Neural cell (in vitro differentiated cells): ENCODE measurements at regions not wholly inside any gene's neighbourhood (a gene's known extent, or its start where the extent isn't known, plus 50 kb on each side); places are given as distances from the start of the nearest gene placed in this dataset.

Experiments used
- H2AFZ ChIP-seq: fragments of 200-600, 300-800 bp; sonication (generic), shearing (Covaris generic); 2 replicates; pipeline ENCODE4 v1.6.0; 2014; ENCODE audit warnings: low read depth, mild to moderate bottlenecking, antibody characterized with exemption, low read length, moderate library complexity
- H3F3A ChIP-seq: fragments of 200-600 bp; shearing (Covaris generic); 2 replicates; pipeline ENCODE4 v1.6.1; 2016; ENCODE audit warnings: mild to moderate bottlenecking, moderate library complexity, mixed read lengths, antibody characterized with exemption, low read length; ENCODE audit not compliant: insufficient read depth, poor library complexity, severe bottlenecking
- H3K27ac ChIP-seq: fragments of 200-600, 300-800 bp; sonication (generic), shearing (Covaris generic); 2 replicates; pipeline ENCODE4 v1.5.1; 2014; ENCODE audit warnings: mild to moderate bottlenecking, low read length, moderate library complexity
- H3K27me3 ChIP-seq: fragments of 300-800, 200-600 bp; sonication (generic), shearing (Covaris generic); 2 replicates; pipeline ENCODE4 v1.6.0; 2014; ENCODE audit warnings: mild to moderate bottlenecking, low read depth, low read length, moderate library complexity; ENCODE audit not compliant: insufficient read depth
- H3K36me3 ChIP-seq: fragments of 300-800, 200-600 bp; sonication (generic), shearing (Covaris generic); 2 replicates; pipeline ENCODE4 v1.5.1; 2014; ENCODE audit warnings: mild to moderate bottlenecking, antibody characterized with exemption, low read length, moderate library complexity; ENCODE audit not compliant: insufficient read depth
- H3K4me2 ChIP-seq: fragments of 300-800, 200-600 bp; sonication (generic), shearing (Covaris generic); 2 replicates; pipeline ENCODE4 v1.6.0; 2014; ENCODE audit warnings: mild to moderate bottlenecking, low read length
- H3K4me3 ChIP-seq: fragments of 300-800, 200-600 bp; sonication (generic), shearing (Covaris generic); 2 replicates; pipeline ENCODE4 v1.5.1; 2014; ENCODE audit warnings: mild to moderate bottlenecking, low read length, moderate library complexity
- H3K79me2 ChIP-seq: fragments of 200-600 bp; shearing (Covaris generic); replicated peaks from 2 replicates; pipeline ENCODE4 v1.6.0; 2014; ENCODE audit warnings: mild to moderate bottlenecking, low read length, moderate library complexity; ENCODE audit not compliant: insufficient read depth
- H3K9ac ChIP-seq: fragments of 300-800, 200-600 bp; sonication (generic), shearing (Covaris generic); 2 replicates; pipeline ENCODE4 v1.6.1; 2016; ENCODE audit warnings: mild to moderate bottlenecking, low read length, mixed read lengths
- H3K9me2 ChIP-seq: fragments of 200-600 bp; shearing (Covaris generic); 2 replicates; pipeline ENCODE4 v1.6.1; 2016; ENCODE audit warnings: mild to moderate bottlenecking, low read length, mixed read lengths; ENCODE audit not compliant: insufficient read depth
- H3K9me3 ChIP-seq: fragments of 200-600, 300-800 bp; sonication (generic), shearing (Covaris generic); 2 replicates; pipeline ENCODE4 v1.6.1; 2016; ENCODE audit warnings: mild to moderate bottlenecking, mixed run types, low read length, moderate library complexity, mixed read lengths
- H4K20me1 ChIP-seq: fragments of 200-600 bp; shearing (Covaris generic); 2 replicates; pipeline ENCODE4 v1.6.1; 2016; ENCODE audit warnings: mild to moderate bottlenecking, mixed run types; ENCODE audit not compliant: insufficient read depth
- CTCF ChIP-seq: fragments of 450-650 bp; IDR thresholded peaks from 2 replicates; pipeline ENCODE4 v1.5.1; 2014; ENCODE audit warnings: antibody characterized with exemption, mild to moderate bottlenecking, moderate library complexity; ENCODE audit not compliant: poor library complexity, severe bottlenecking
- EP300 ChIP-seq: fragments of 450-650 bp; conservative IDR thresholded peaks from 2 replicates; pipeline ENCODE4 v1.6.1; 2014; ENCODE audit warnings: antibody characterized with exemption, mild to moderate bottlenecking, moderate library complexity; ENCODE audit not compliant: poor library complexity, severe bottlenecking
- EZH2 ChIP-seq: fragments of 200-600, 300-800 bp; shearing (Covaris generic), sonication (generic); IDR thresholded peaks from 2 replicates; pipeline ENCODE4 v1.6.1; 2014; ENCODE audit warnings: antibody characterized with exemption, low read length, borderline replicate concordance, mild to moderate bottlenecking; ENCODE audit not compliant: insufficient read depth, poor library complexity, severe bottlenecking
- MXI1 ChIP-seq: fragments of 450-650 bp; conservative IDR thresholded peaks from 2 replicates; pipeline ENCODE4 v1.6.1; 2014; ENCODE audit warnings: antibody characterized with exemption, mild to moderate bottlenecking; ENCODE audit not compliant: poor library complexity, severe bottlenecking
- POLR2AphosphoS5 ChIP-seq: IDR thresholded peaks from 2 replicates; pipeline ENCODE4 v1.6.1; 2012
- RAD21 ChIP-seq: fragments of 450-650 bp; conservative IDR thresholded peaks from 2 replicates; pipeline ENCODE4 v1.6.1; 2014; ENCODE audit warnings: antibody characterized with exemption, mild to moderate bottlenecking, moderate library complexity
- REST ChIP-seq: IDR thresholded peaks from 2 replicates; pipeline ENCODE4 v1.6.1; 2012; ENCODE audit warnings: borderline replicate concordance
- SMC3 ChIP-seq: fragments of 450-650 bp; conservative IDR thresholded peaks from 2 replicates; pipeline ENCODE4 v1.6.1; 2014; ENCODE audit warnings: antibody characterized with exemption, mild to moderate bottlenecking, moderate library complexity; ENCODE audit not compliant: poor library complexity
- TAF1 ChIP-seq: IDR thresholded peaks from 2 replicates; pipeline ENCODE4 v1.6.1; 2012; ENCODE audit warnings: low read depth

- TF ChIP-seq EP300: no peak
- TF ChIP-seq REST: no peak
- no peak for TF ChIP-seq RAD21
- TF ChIP-seq SMC3: no peak
- TF ChIP-seq MXI1: no peak
- no peak for TF ChIP-seq TAF1
- TF ChIP-seq CTCF: no peak
- no peak for TF ChIP-seq EZH2
- no peak for TF ChIP-seq POLR2AphosphoS5
- Histone ChIP-seq H3K4me3 (no peak overlapping the region), H3K27me3 (no peaks in the 10 kb centered on the region), H3F3A (no peaks in the 10 kb centered on the region), H3K79me2 (no peaks in the 10 kb centered on the region), H2AFZ (no peak overlapping the region), H3K9me2 (no peaks in the 10 kb centered on the region), H3K36me3 (no peaks in the 10 kb centered on the region), H4K20me1 (no peaks in the 10 kb centered on the region), H3K27ac (no peak overlapping the region), H3K4me2 (no peak overlapping the region), H3K9ac (no peak overlapping the region), H3K9me3 (no peaks in the 10 kb centered on the region)
Observed at GRCh38 chr2:128369602-128370467, 51.2 kb upstream of the HS6ST1 start.

GRCh38 chr2:128370468-128371247 lies 52.0 kb upstream of the HS6ST1 start:
- no peak overlapping the region for H2AFZ ChIP-seq
- H3K4me3 ChIP-seq: no peak overlapping the region
- H3K27ac ChIP-seq: no peak overlapping the region

More at GRCh38 chr2:128370468-128371247, 52.0 kb upstream of the HS6ST1 start:
- Histone ChIP-seq H3K79me2 (no peaks in the 10 kb centered on the region), H3F3A (no peaks in the 10 kb centered on the region), H4K20me1 (no peaks in the 10 kb centered on the region), H3K9ac (no peak overlapping the region), H3K27me3 (no peaks in the 10 kb centered on the region), H3K9me3 (no peaks in the 10 kb centered on the region), H3K4me2 (no peak overlapping the region), H3K9me2 (no peaks in the 10 kb centered on the region), H3K36me3 (no peaks in the 10 kb centered on the region)
- TF ChIP-seq RAD21 (no peak), SMC3 (no peak), REST (no peak), POLR2AphosphoS5 (no peak), MXI1 (no peak), EP300 (no peak), TAF1 (no peak), EZH2 (no peak), CTCF (no peak)
